ENCODE measurements at regions not wholly inside any gene's neighbourhood (a gene's known extent, or its start where the extent isn't known, plus 50 kb on each side); places are given as distances from the start of the nearest gene placed in this dataset.

- Mint-ChIP-seq H3K4me3 (no peak overlapping the region), H3K27me3 (peaks cover 15% of the 10 kb centered on the region), H3K27ac (no peak overlapping the region), H3K9me3 (no peaks in the 10 kb centered on the region), H3K36me3 (ENCODE audit: low read depth) (no peaks in the 10 kb centered on the region), H3K4me1 (no peaks in the 10 kb centered on the region)
- intact Hi-C loops (cut with micrococcal nuclease), result no loop called here
- no peak for DNase-seq
Observed at GRCh38 chr4:184879271-184879670, 53.5 kb upstream of the ACSL1 start.

- intact Hi-C loops (cut with micrococcal nuclease), result no loop called here
- Mint-ChIP-seq H3K4me3 (no peak overlapping the region), H3K27me3 (peaks cover 9% of the 10 kb centered on the region), H3K27ac (no peak overlapping the region), H3K9me3 (no peaks in the 10 kb centered on the region), H3K4me1 (no peaks in the 10 kb centered on the region), H3K36me3 (ENCODE audit: low read depth) (no peaks in the 10 kb centered on the region)
- no peak for DNase-seq
Observed at GRCh38 chr4:184882276-184882675, 56.5 kb upstream of the ACSL1 start.

GRCh38 chr4:184883024-184883423 is 57.3 kb upstream of the ACSL1 start:
- Mint-ChIP-seq H3K27ac (no peak overlapping the region), H3K4me3 (no peak overlapping the region), H3K9me3 (no peaks in the 10 kb centered on the region), H3K36me3 (ENCODE audit: low read depth) (no peaks in the 10 kb centered on the region), H3K4me1 (no peaks in the 10 kb centered on the region), H3K27me3 (peaks cover 11% of the 10 kb centered on the region)
- intact Hi-C loops (cut with micrococcal nuclease), result no loop called here
- no peak for DNase-seq

GRCh38 chr4:184884883-184885282 is 59.1 kb upstream of the ACSL1 start:
- DNase-seq, result no peak
- peaks cover 13% of the 10 kb centered on the region for H3K27me3 Mint-ChIP-seq
- no peaks in the 10 kb centered on the region for H3K36me3 Mint-ChIP-seq (ENCODE audit: low read depth)
- intact Hi-C loops (cut with micrococcal nuclease), result no loop called here
- H3K4me3 Mint-ChIP-seq, result no peak overlapping the region
- peaks cover 1% of the 10 kb centered on the region for H3K4me1 Mint-ChIP-seq
- H3K27ac Mint-ChIP-seq, result no peak overlapping the region
- no peaks in the 10 kb centered on the region for H3K9me3 Mint-ChIP-seq

GRCh38 chr4:184885602-184886001 is 59.8 kb upstream of the ACSL1 start:
- Mint-ChIP-seq H3K4me3 (no peak overlapping the region), H3K9me3 (no peaks in the 10 kb centered on the region), H3K27ac (no peak overlapping the region), H3K4me1 (peaks cover 2% of the 10 kb centered on the region), H3K27me3 (peaks cover 13% of the 10 kb centered on the region), H3K36me3 (ENCODE audit: low read depth) (no peaks in the 10 kb centered on the region)
- intact Hi-C loops (cut with micrococcal nuclease), result no loop called here
- DNase-seq, result no peak

GRCh38 chr4:184887333-184887732 is 61.6 kb upstream of the ACSL1 start:
- Mint-ChIP-seq H3K27me3 (peaks cover 13% of the 10 kb centered on the region), H3K36me3 (ENCODE audit: low read depth) (no peaks in the 10 kb centered on the region), H3K27ac (no peak overlapping the region), H3K4me1 (peaks cover 2% of the 10 kb centered on the region), H3K4me3 (no peak overlapping the region), H3K9me3 (no peaks in the 10 kb centered on the region)
- DNase-seq, result no peak
- intact Hi-C loops (cut with micrococcal nuclease), result no loop called here

- no peaks in the 10 kb centered on the region for H3K9me3 Mint-ChIP-seq
- peaks cover 13% of the 10 kb centered on the region for H3K27me3 Mint-ChIP-seq
- H3K4me3 Mint-ChIP-seq, result no peak overlapping the region
- no peak overlapping the region for H3K27ac Mint-ChIP-seq
- no peaks in the 10 kb centered on the region for H3K36me3 Mint-ChIP-seq (ENCODE audit: low read depth)
- no peak for DNase-seq
- intact Hi-C loops (cut with micrococcal nuclease), result no loop called here
- peaks cover 2% of the 10 kb centered on the region for H3K4me1 Mint-ChIP-seq
Observed at GRCh38 chr4:184887947-184888346, 62.2 kb upstream of the ACSL1 start.

- Mint-ChIP-seq H3K27me3 (peaks cover 21% of the 10 kb centered on the region), H3K36me3 (ENCODE audit: low read depth) (no peaks in the 10 kb centered on the region), H3K4me3 (no peak overlapping the region), H3K9me3 (peaks cover 4% of the 10 kb centered on the region), H3K4me1 (peaks cover 2% of the 10 kb centered on the region), H3K27ac (no peak overlapping the region)
- no peak for DNase-seq
- intact Hi-C loops (cut with micrococcal nuclease), result no loop called here
Observed at GRCh38 chr4:184889666-184890335, 64.0 kb upstream of the ACSL1 start.

- no peak for DNase-seq
- intact Hi-C loops (cut with micrococcal nuclease), result no loop called here
Observed at GRCh38 chr4:184890499-184890898, 64.7 kb upstream of the ACSL1 start.

GRCh38 chr4:184891816-184892397 is 66.1 kb upstream of the ACSL1 start:
- Mint-ChIP-seq H3K4me3 (no peak overlapping the region), H3K27ac (no peak overlapping the region), H3K27me3 (peaks cover 22% of the 10 kb centered on the region), H3K9me3 (peaks cover 4% of the 10 kb centered on the region), H3K36me3 (ENCODE audit: low read depth) (no peaks in the 10 kb centered on the region), H3K4me1 (peaks cover 3% of the 10 kb centered on the region)
- intact Hi-C loops (cut with micrococcal nuclease), result no loop called here
- no peak for DNase-seq

More at GRCh38 chr4:184890499-184890898, 64.7 kb upstream of the ACSL1 start:
- Mint-ChIP-seq H3K4me3 (no peak overlapping the region), H3K9me3 (peaks cover 4% of the 10 kb centered on the region), H3K4me1 (peaks cover 2% of the 10 kb centered on the region), H3K36me3 (ENCODE audit: low read depth) (no peaks in the 10 kb centered on the region), H3K27me3 (peaks cover 25% of the 10 kb centered on the region), H3K27ac (no peak overlapping the region)

GRCh38 chr4:184892999-184893398 is 67.2 kb upstream of the ACSL1 start:
- peaks cover 17% of the 10 kb centered on the region for H3K27me3 Mint-ChIP-seq
- intact Hi-C loops (cut with micrococcal nuclease), result no loop called here
- no peaks in the 10 kb centered on the region for H3K36me3 Mint-ChIP-seq (ENCODE audit: low read depth)
- no peak for DNase-seq
- no peak overlapping the region for H3K4me3 Mint-ChIP-seq
- H3K9me3 Mint-ChIP-seq, result peaks cover 4% of the 10 kb centered on the region
- H3K27ac Mint-ChIP-seq, result no peak overlapping the region
- peaks cover 7% of the 10 kb centered on the region for H3K4me1 Mint-ChIP-seq

GRCh38 chr4:184893801-184894571 is 68.2 kb upstream of the ACSL1 start:
- no peak for DNase-seq
- Mint-ChIP-seq H3K27me3 (peaks cover 17% of the 10 kb centered on the region), H3K4me3 (no peak overlapping the region), H3K9me3 (peaks cover 4% of the 10 kb centered on the region), H3K4me1 (peaks cover 11% of the 10 kb centered on the region), H3K36me3 (ENCODE audit: low read depth) (no peaks in the 10 kb centered on the region), H3K27ac (no peak overlapping the region)
- intact Hi-C loops (cut with micrococcal nuclease), result no loop called here

GRCh38 chr4:184895012-184895695 is 69.4 kb upstream of the ACSL1 start:
- peaks cover 4% of the 10 kb centered on the region for H3K9me3 Mint-ChIP-seq
- no peak for DNase-seq
- H3K27me3 Mint-ChIP-seq, result peaks cover 15% of the 10 kb centered on the region
- no peak overlapping the region for H3K27ac Mint-ChIP-seq
- no peaks in the 10 kb centered on the region for H3K36me3 Mint-ChIP-seq (ENCODE audit: low read depth)
- H3K4me3 Mint-ChIP-seq, result no peak overlapping the region
- intact Hi-C loops (cut with micrococcal nuclease), result no loop called here
- peaks cover 13% of the 10 kb centered on the region for H3K4me1 Mint-ChIP-seq
